Caco-2 (cell line): ENCODE measurements at regions not wholly inside any gene's neighbourhood (a gene's known extent, or its start where the extent isn't known, plus 50 kb on each side); places are given as distances from the start of the nearest gene placed in this dataset.

ENCODE experiments used
- BruUV-seq: library from RNA; stranded (reverse); fragments of 400-500 nt; replicated peaks from 2 replicates; lab custom pipeline; 2021; lab: Mats Ljungman, UMichigan
- CTCF ChIA-PET: fragments of 300-600 bp; sonication (Branson Sonifier 250); formaldehyde crosslinking; loops from one replicate; lab custom pipeline; 2022; ENCODE audit warnings: antibody characterized with exemption; lab: Charles Lee
- POLR2A ChIA-PET: fragments of 300-600 bp; sonication (Branson Sonifier 250); formaldehyde crosslinking; loops from one replicate; lab custom pipeline; 2022; ENCODE audit warnings: antibody characterized with exemption; lab: Charles Lee
- DNase-seq, 2 experiments: peaks; one replicate each; pipeline versions ENCODE4 v3.0.0 to v3.0.0-alpha.2; 2020 to 2022
- H3K27me3 ChIP-seq: replicated peaks from 2 replicates; pipeline ENCODE4 v1.6.0; 2011; ENCODE audit warnings: low read length; ENCODE audit not compliant: control insufficient read depth, insufficient read depth
- H3K36me3 ChIP-seq: 2 replicates; pipeline ENCODE4 v1.5.1; 2011; ENCODE audit warnings: low read length; ENCODE audit not compliant: control insufficient read depth, insufficient read depth
- H3K4me1 ChIP-seq: fragments of 250-450 bp; sonication (Bioruptor Pico); 2 replicates; pipeline ENCODE4 v1.5.1; 2020; ENCODE audit warnings: mild to moderate bottlenecking
- H3K4me3 ChIP-seq: 2 replicates; pipeline ENCODE4 v1.5.1; 2011; ENCODE audit warnings: low read depth, mild to moderate bottlenecking, control low read depth, low read length
- H3K9me3 ChIP-seq: fragments of 250-450 bp; sonication (Bioruptor Pico); 2 replicates; pipeline ENCODE4 v1.5.1; 2020; ENCODE audit warnings: mild to moderate bottlenecking, moderate library complexity
- H3K27ac Mint-ChIP-seq: one replicate; pipeline ENCODE4 v1.8.0; 2022; ENCODE audit warnings: mixed read lengths; ENCODE audit not compliant: unreplicated experiment
- H3K27me3 Mint-ChIP-seq: one replicate; pipeline ENCODE4 v1.8.0; 2022; ENCODE audit warnings: mixed read lengths; ENCODE audit not compliant: insufficient read depth, unreplicated experiment
- H3K36me3 Mint-ChIP-seq: one replicate; pipeline ENCODE4 v1.8.0; 2022; ENCODE audit warnings: mild to moderate bottlenecking, mixed read lengths; ENCODE audit not compliant: insufficient read depth, unreplicated experiment
- H3K4me1 Mint-ChIP-seq: one replicate; pipeline ENCODE4 v1.8.0; 2022; ENCODE audit warnings: low read depth, mixed read lengths; ENCODE audit not compliant: unreplicated experiment
- H3K4me3 Mint-ChIP-seq: one replicate; pipeline ENCODE4 v1.8.0; 2022; ENCODE audit warnings: mild to moderate bottlenecking, moderate library complexity, mixed read lengths; ENCODE audit not compliant: unreplicated experiment
- H3K9me3 Mint-ChIP-seq: one replicate; pipeline ENCODE4 v1.8.0; 2022; ENCODE audit warnings: mixed read lengths; ENCODE audit not compliant: unreplicated experiment
- CTCF ChIP-seq, 2 experiments: fragments of 200-600 bp in 1 of 2; IDR thresholded peaks; 1 replicate in 1 of 2; 2 replicates in 1 of 2; pipeline versions ENCODE4 v1.5.1 to v1.8.0; 2011 to 2022; ENCODE audit warnings: antibody characterized with exemption in 1 of 2, control low read depth in 1 of 2, inconsistent platforms in 1 of 2, low read depth in 1 of 2, low read length in 1 of 2, mild to moderate bottlenecking in 1 of 2, moderate library complexity in 1 of 2; ENCODE audit not compliant: insufficient read depth in 1 of 2, severe bottlenecking in 1 of 2, unreplicated experiment in 1 of 2
- intact Hi-C: fragments of 100-400 bp; cut with micrococcal nuclease; formaldehyde crosslinking; loops from one replicate; pipeline ENCODE4 v1.10.0; 2022; ENCODE audit not compliant: unreplicated experiment

DNA sequence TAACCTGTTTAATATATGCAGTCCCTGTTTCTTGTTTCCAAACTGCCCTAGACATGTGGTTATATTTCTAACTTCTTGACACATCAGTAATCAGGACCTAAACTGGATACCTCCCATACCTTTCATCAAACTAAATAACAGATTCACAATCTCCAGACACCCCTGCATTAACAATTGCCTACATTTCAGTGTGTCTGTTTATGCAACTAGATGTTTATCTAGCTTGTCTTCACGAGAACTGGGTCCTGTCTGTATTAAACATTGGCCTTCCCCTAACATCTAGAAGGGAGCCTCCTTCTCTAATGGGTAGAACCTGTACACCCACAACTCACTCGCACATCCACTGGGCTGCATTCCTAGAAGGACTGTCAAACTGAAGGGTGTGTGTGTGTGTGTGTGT is 683.7 kb upstream of the FZD8 start:
- BruUV-seq = no TSS peak
- Mint-ChIP-seq H3K4me1 (no peaks in the 10 kb centered on the region), H3K36me3 (no peaks in the 10 kb centered on the region), H3K4me3 (no peak overlapping the region), H3K27me3 (peaks cover 13% of the 10 kb centered on the region), H3K9me3 (no peaks in the 10 kb centered on the region), H3K27ac (no peak overlapping the region)
- H3K27me3 ChIP-seq = no peaks in the 10 kb centered on the region; the same call in 1 of the 2 replicates
- CTCF ChIA-PET = no interaction called here
- POLR2A ChIA-PET = no interaction called here
- TF ChIP-seq CTCF (IDR thresholded peaks at IDR 0.05; ENCODE audit: insufficient read depth in 1 of 2, low read depth in 1 of 2, low read length in 1 of 2, severe bottlenecking in 1 of 2, unreplicated experiment in 1 of 2) = no peak
- H3K4me3 ChIP-seq = no peak overlapping the region
- H3K9me3 ChIP-seq = no peaks in the 10 kb centered on the region; the same call in 1 of the 2 replicates
- H3K36me3 ChIP-seq = no peaks in the 10 kb centered on the region
- H3K4me1 ChIP-seq = no peaks in the 10 kb centered on the region
- no peak for DNase-seq
- intact Hi-C loops = no loop called here

DNA sequence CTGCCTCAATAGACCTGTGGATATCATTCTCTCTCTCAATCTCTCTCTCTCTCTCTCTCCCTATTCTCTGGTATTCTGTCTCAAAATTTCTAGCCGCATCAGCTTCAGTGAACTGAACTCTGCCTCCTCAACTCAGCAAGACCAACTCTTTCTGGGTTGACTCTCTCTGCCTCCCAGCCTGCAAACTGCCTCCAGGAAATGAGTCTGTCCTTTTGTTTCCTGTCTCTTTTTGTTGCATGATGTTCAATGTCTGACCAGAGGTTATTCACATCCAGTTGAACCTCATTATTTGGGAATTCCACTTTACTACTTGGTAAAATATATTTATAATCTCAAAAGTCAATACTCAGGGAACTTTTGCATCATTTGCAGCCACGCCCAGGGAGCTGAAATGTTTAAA is 682.7 kb upstream of the FZD8 start:
- no peaks in the 10 kb centered on the region for H3K36me3 ChIP-seq
- Mint-ChIP-seq H3K36me3 (no peaks in the 10 kb centered on the region), H3K27me3 (peaks cover 13% of the 10 kb centered on the region), H3K4me1 (no peaks in the 10 kb centered on the region), H3K27ac (no peak overlapping the region), H3K4me3 (no peak overlapping the region), H3K9me3 (no peaks in the 10 kb centered on the region)
- no peaks in the 10 kb centered on the region for H3K4me1 ChIP-seq
- no peak for DNase-seq
- TF ChIP-seq CTCF (IDR thresholded peaks at IDR 0.05; ENCODE audit: insufficient read depth in 1 of 2, low read depth in 1 of 2, low read length in 1 of 2, severe bottlenecking in 1 of 2, unreplicated experiment in 1 of 2) = no peak
- BruUV-seq = no TSS peak
- intact Hi-C loops = no loop called here
- ChIA-PET POLR2A (no interaction called here), CTCF (no interaction called here)
- H3K4me3 ChIP-seq = no peak overlapping the region
- H3K27me3 ChIP-seq = no peaks in the 10 kb centered on the region; the same call in 1 of the 2 replicates
- H3K9me3 ChIP-seq = no peaks in the 10 kb centered on the region; the same call in 1 of the 2 replicates

DNA sequence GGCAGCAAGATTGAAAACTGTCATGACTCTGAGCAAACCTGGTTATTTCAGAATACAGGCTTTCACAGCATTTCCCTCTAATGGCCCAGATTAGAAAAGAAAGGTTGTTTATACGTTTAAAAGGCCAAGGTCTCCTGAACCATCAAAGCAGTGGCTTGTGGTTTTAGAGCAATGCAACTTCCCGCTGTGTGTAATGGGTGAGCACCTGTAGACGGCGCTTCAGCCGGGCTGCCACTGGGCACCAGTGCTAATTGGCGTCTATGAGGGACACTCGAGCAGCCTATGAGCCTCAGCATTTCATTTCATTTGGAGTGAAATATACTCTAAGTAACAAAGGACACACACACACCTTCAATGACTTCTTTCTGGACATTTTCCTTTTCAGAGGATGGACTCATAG is 671.0 kb upstream of the FZD8 start:
- no TSS peak for BruUV-seq
- CTCF ChIA-PET = no interaction called here
- H3K4me1 Mint-ChIP-seq = no peaks in the 10 kb centered on the region
- no peak overlapping the region for H3K27ac Mint-ChIP-seq
- no peaks in the 10 kb centered on the region for H3K27me3 ChIP-seq
- H3K9me3 ChIP-seq = no peaks in the 10 kb centered on the region
- no peak overlapping the region for H3K4me3 ChIP-seq
- peaks cover 8% of the 10 kb centered on the region for H3K27me3 Mint-ChIP-seq
- peaks cover 1% of the 10 kb centered on the region for H3K9me3 Mint-ChIP-seq
- intact Hi-C loops = no loop called here
- DNase-seq = no peak
- H3K36me3 ChIP-seq = no peaks in the 10 kb centered on the region
- H3K36me3 Mint-ChIP-seq = no peaks in the 10 kb centered on the region
- H3K4me3 Mint-ChIP-seq = no peak overlapping the region
- POLR2A ChIA-PET = no interaction called here
- H3K4me1 ChIP-seq = no peaks in the 10 kb centered on the region
- TF ChIP-seq CTCF (IDR thresholded peaks at IDR 0.05; ENCODE audit: insufficient read depth in 1 of 2, low read depth in 1 of 2, low read length in 1 of 2, severe bottlenecking in 1 of 2, unreplicated experiment in 1 of 2) = no peak
